ENCODE measurements at regions not wholly inside any gene's neighbourhood (a gene's known extent, or its start where the extent isn't known, plus 50 kb on each side); places are given as distances from the start of the nearest gene placed in this dataset.

DNA sequence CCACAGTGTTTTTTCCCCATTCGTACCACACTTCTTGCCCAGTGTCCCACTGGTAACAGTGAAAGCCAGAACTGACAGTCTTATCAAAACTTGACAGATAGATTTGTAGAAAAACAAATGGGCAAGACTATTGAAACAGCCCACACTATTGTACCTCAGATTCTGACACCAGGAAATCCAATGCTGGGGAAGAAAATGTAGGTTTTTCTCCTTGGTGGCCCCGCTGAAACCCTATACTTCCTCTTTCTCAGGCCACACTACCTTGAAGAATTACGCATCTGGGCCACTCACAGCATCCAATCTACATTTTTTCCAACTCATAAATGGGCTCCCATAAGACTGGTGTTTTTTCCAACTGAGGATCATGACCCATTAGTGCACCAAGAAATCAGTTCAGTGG, 90.9 kb upstream of the HDDC2 start:
- TF ChIP-seq, protein P1, sequence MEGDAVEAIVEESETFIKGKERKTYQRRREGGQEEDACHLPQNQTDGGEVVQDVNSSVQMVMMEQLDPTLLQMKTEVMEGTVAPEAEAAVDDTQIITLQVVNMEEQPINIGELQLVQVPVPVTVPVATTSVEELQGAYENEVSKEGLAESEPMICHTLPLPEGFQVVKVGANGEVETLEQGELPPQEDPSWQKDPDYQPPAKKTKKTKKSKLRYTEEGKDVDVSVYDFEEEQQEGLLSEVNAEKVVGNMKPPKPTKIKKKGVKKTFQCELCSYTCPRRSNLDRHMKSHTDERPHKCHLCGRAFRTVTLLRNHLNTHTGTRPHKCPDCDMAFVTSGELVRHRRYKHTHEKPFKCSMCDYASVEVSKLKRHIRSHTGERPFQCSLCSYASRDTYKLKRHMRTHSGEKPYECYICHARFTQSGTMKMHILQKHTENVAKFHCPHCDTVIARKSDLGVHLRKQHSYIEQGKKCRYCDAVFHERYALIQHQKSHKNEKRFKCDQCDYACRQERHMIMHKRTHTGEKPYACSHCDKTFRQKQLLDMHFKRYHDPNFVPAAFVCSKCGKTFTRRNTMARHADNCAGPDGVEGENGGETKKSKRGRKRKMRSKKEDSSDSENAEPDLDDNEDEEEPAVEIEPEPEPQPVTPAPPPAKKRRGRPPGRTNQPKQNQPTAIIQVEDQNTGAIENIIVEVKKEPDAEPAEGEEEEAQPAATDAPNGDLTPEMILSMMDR (IDR thresholded peaks at IDR 0.05): no peak
- TF ChIP-seq POLR2A (IDR thresholded peaks at IDR 0.05): no peak
